Thyroid gland (tissue), 4 donors: ENCODE measurements at regions not wholly inside any gene's neighbourhood (a gene's known extent, or its start where the extent isn't known, plus 50 kb on each side); places are given as distances from the start of the nearest gene placed in this dataset.

Experiments used
- POLR2A ChIP-seq, 2 donors: fragments of 450-650 bp; IDR thresholded peaks; one replicate each; pipeline ENCODE4 v1.6.1; 2017; ENCODE audit warnings: antibody characterized with exemption in 2 of 2, mild to moderate bottlenecking in 2 of 2, moderate library complexity in 1 of 2
- TF ChIP-seq, protein P1 (sequence below), 6 experiments: fragments of 200-600 bp in 3 of 6; fragments of 450-650 bp in 3 of 6; sonication (generic) in 3 of 6; IDR thresholded peaks; one replicate each; pipeline ENCODE4 v1.5.1; 2016 to 2019; ENCODE audit warnings: antibody characterized with exemption in 6 of 6, mild to moderate bottlenecking in 2 of 6, inconsistent platforms in 1 of 6, moderate library complexity in 1 of 6

DNA sequence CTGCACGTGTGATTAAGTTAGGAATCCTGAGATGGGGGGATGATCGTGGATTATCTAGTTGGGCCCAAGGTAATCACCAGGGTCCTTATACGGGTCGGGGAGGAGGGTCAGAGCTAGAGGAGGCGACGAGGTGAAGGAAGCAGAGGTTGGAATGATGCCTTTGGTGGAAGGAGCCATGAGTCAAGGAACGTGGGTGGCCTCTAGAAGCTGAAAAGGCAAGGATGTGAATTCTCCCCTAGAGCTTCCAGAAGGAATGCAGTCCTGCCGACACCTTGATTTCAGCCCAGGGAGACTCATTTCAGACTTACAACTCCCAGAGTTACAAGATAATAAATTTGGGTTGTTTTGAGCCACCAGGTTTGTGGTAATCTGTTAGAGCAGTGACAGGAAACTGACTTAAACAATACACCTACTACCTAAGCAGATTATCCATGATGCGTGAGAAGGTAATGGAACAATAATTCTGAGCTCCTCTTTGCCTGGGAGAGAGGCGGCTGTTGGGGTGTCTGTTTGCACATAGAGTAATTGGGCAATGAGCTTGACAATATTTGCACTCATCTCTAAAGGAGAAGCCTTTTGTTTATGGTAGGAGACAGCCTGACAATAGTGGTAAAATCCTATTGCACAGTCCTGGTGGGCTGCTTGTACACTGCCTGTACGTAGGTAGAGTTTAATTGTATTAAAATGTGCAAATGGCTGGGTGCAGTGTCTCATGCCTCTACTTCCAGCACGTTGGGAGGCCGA lies 129.3 kb upstream of the IER5L start:
- TF ChIP-seq, protein P1, sequence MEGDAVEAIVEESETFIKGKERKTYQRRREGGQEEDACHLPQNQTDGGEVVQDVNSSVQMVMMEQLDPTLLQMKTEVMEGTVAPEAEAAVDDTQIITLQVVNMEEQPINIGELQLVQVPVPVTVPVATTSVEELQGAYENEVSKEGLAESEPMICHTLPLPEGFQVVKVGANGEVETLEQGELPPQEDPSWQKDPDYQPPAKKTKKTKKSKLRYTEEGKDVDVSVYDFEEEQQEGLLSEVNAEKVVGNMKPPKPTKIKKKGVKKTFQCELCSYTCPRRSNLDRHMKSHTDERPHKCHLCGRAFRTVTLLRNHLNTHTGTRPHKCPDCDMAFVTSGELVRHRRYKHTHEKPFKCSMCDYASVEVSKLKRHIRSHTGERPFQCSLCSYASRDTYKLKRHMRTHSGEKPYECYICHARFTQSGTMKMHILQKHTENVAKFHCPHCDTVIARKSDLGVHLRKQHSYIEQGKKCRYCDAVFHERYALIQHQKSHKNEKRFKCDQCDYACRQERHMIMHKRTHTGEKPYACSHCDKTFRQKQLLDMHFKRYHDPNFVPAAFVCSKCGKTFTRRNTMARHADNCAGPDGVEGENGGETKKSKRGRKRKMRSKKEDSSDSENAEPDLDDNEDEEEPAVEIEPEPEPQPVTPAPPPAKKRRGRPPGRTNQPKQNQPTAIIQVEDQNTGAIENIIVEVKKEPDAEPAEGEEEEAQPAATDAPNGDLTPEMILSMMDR (IDR thresholded peaks at IDR 0.05): no peak
- TF ChIP-seq POLR2A (IDR thresholded peaks at IDR 0.05): no peak
